ENCODE measurements at regions not wholly inside any gene's neighbourhood (a gene's known extent, or its start where the extent isn't known, plus 50 kb on each side); places are given as distances from the start of the nearest gene placed in this dataset.

- BruUV-seq (replicated peaks): no TSS peak
- WGBS, 2 experiments (ENCODE audit: extremely low coverage in 2 of 2, insufficient read length in 1 of 2): 14% methylated on average over 4 of the region's 15 CpGs; no CpG with 5 or more reads in 1 of the 2 experiments
- no peak overlapping the region for H3K27ac ChIP-seq (ENCODE audit: insufficient read depth, low read length)
Observed at GRCh38 chr6:168838037-168838399, 397.0 kb downstream of the SMOC2 start.

More at GRCh38 chr6:168838037-168838399, 397.0 kb downstream of the SMOC2 start:
- Histone ChIP-seq H3K4ac (ENCODE audit: low read depth, low read length) (no peak overlapping the region), H3K56ac (ENCODE audit: extremely low read depth, insufficient read depth, low read length) (no peak overlapping the region), H4K20me1 (ENCODE audit: insufficient read depth, low read length) (no peaks in the 10 kb centered on the region), H3K27me3 (ENCODE audit: control insufficient read depth, insufficient read depth, low read length) (no peaks in the 10 kb centered on the region), H3K14ac (replicated peaks; ENCODE audit: low read depth, low read length) (no peak overlapping the region), H2BK5ac (ENCODE audit: low read depth, low read length, poor library complexity, severe bottlenecking) (no peak overlapping the region), H3K79me1 (ENCODE audit: low read depth in 1 of 2, low read length in 2 of 2) (no peaks in the 10 kb centered on the region), H4K8ac (ENCODE audit: low read depth in 2 of 2, low read length in 2 of 2) (no peak overlapping the region), H3K9me3 (ENCODE audit: control insufficient read depth, insufficient read depth, low read length) (peaks cover 37% of the 10 kb centered on the region), H3K36me3 (ENCODE audit: control insufficient read depth, insufficient read depth, low read length) (no peaks in the 10 kb centered on the region), H4K5ac (ENCODE audit: low read depth, low read length) (no peak overlapping the region), H4K91ac (ENCODE audit: insufficient read depth, low read depth, low read length) (no peak overlapping the region), H2AK5ac (ENCODE audit: low read depth, low read length) (no peak overlapping the region), H3K4me3 (ENCODE audit: insufficient read depth, low read depth, low read length) (no peak overlapping the region), H2AK9ac (replicated peaks; ENCODE audit: low read depth, low read length, poor library complexity) (no peak overlapping the region), H2BK20ac (ENCODE audit: low read depth, low read length) (no peak overlapping the region), H3K18ac (ENCODE audit: low read depth, low read length) (no peak overlapping the region), H2BK120ac (ENCODE audit: low read depth, low read length) (no peak overlapping the region), H3K9ac (ENCODE audit: low read depth, low read length) (no peak overlapping the region), H2AFZ (replicated peaks; ENCODE audit: low read length, poor library complexity) (no peak overlapping the region), H3K4me1 (ENCODE audit: control insufficient read depth, insufficient read depth, low read length) (no peaks in the 10 kb centered on the region), H3K9me1 (ENCODE audit: insufficient read depth, low read length) (no peaks in the 10 kb centered on the region), H3K23ac (ENCODE audit: low read depth, low read length) (no peak overlapping the region), H3K4me2 (ENCODE audit: low read depth, low read length) (no peak overlapping the region), H2BK15ac (ENCODE audit: low read depth, low read length) (no peak overlapping the region)
- intact Hi-C loops (cut with micrococcal nuclease): no loop called here
- ATAC-seq (ENCODE audit: low read depth) (no peak), DNase-seq (no peak)
- CTCF ChIA-PET: no interaction called here
- TF ChIP-seq CEBPB (IDR thresholded peaks at IDR 0.05; ENCODE audit: low read depth, low read length) (no peak), RFX5 (IDR thresholded peaks at IDR 0.05; ENCODE audit: low read depth, low read length) (no peak), MAZ (IDR thresholded peaks at IDR 0.05; ENCODE audit: borderline replicate concordance, low read depth, low read length) (no peak), CHD1 (IDR thresholded peaks at IDR 0.05; ENCODE audit: low read depth, low read length) (no peak), MAFK (IDR thresholded peaks at IDR 0.05; ENCODE audit: low read depth, low read length) (no peak), MXI1 (IDR thresholded peaks at IDR 0.05; ENCODE audit: borderline replicate concordance, low read depth, low read length) (no peak), NFE2L2 (IDR thresholded peaks at IDR 0.05; ENCODE audit: low read depth, low read length) (no peak), RCOR1 (IDR thresholded peaks at IDR 0.05; ENCODE audit: insufficient replicate concordance, low read length) (no peak), RAD21 (IDR thresholded peaks at IDR 0.05; ENCODE audit: low read length) (no peak), SMC3 (IDR thresholded peaks at IDR 0.05; ENCODE audit: low read depth, low read length) (no peak), BHLHE40 (IDR thresholded peaks at IDR 0.05; ENCODE audit: low read depth, low read length) (no peak), POLR2A (IDR thresholded peaks at IDR 0.05; ENCODE audit: low read depth, low read length) (no peak), FOS (IDR thresholded peaks at IDR 0.05; ENCODE audit: low read depth, low read length) (no peak)
- TF ChIP-seq, protein P1, sequence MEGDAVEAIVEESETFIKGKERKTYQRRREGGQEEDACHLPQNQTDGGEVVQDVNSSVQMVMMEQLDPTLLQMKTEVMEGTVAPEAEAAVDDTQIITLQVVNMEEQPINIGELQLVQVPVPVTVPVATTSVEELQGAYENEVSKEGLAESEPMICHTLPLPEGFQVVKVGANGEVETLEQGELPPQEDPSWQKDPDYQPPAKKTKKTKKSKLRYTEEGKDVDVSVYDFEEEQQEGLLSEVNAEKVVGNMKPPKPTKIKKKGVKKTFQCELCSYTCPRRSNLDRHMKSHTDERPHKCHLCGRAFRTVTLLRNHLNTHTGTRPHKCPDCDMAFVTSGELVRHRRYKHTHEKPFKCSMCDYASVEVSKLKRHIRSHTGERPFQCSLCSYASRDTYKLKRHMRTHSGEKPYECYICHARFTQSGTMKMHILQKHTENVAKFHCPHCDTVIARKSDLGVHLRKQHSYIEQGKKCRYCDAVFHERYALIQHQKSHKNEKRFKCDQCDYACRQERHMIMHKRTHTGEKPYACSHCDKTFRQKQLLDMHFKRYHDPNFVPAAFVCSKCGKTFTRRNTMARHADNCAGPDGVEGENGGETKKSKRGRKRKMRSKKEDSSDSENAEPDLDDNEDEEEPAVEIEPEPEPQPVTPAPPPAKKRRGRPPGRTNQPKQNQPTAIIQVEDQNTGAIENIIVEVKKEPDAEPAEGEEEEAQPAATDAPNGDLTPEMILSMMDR (conservative IDR thresholded peaks at IDR 0.05; ENCODE audit: low read depth, low read length): no peak
- TF ChIP-seq, protein P2, sequence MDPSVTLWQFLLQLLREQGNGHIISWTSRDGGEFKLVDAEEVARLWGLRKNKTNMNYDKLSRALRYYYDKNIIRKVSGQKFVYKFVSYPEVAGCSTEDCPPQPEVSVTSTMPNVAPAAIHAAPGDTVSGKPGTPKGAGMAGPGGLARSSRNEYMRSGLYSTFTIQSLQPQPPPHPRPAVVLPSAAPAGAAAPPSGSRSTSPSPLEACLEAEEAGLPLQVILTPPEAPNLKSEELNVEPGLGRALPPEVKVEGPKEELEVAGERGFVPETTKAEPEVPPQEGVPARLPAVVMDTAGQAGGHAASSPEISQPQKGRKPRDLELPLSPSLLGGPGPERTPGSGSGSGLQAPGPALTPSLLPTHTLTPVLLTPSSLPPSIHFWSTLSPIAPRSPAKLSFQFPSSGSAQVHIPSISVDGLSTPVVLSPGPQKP (IDR thresholded peaks at IDR 0.05; ENCODE audit: borderline replicate concordance, low read depth, low read length): no peak
- TF ChIP-seq, protein P3, sequence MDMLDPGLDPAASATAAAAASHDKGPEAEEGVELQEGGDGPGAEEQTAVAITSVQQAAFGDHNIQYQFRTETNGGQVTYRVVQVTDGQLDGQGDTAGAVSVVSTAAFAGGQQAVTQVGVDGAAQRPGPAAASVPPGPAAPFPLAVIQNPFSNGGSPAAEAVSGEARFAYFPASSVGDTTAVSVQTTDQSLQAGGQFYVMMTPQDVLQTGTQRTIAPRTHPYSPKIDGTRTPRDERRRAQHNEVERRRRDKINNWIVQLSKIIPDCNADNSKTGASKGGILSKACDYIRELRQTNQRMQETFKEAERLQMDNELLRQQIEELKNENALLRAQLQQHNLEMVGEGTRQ (IDR thresholded peaks at IDR 0.05; ENCODE audit: low read depth, low read length): no peak
- POLR2A ChIA-PET (ENCODE audit: unreplicated experiment): no interaction called here
- in situ Hi-C loops (cut with MboI; ENCODE audit: low sequenced_read_pairs): no loop called here
- dilution Hi-C loops (cut with HindIII; ENCODE audit: low sequenced_read_pairs, unreplicated experiment): no loop called here
